IPS-18a (cell line): ENCODE measurements at regions not wholly inside any gene's neighbourhood (a gene's known extent, or its start where the extent isn't known, plus 50 kb on each side); places are given as distances from the start of the nearest gene placed in this dataset.
"Not testable (repeated sequence)": the region's sequence is repeated elsewhere in the genome, so short reads cannot be mapped to it uniquely, and the experiment has no call there.

Experiments used
- H3K27ac ChIP-seq: one replicate; pipeline ENCODE4 v1.5.1; 2013; ENCODE audit warnings: low read length
- H3K27me3 ChIP-seq: one replicate; pipeline ENCODE4 v1.6.1; 2013; ENCODE audit warnings: mild to moderate bottlenecking, low read length; ENCODE audit not compliant: control insufficient read depth, insufficient read depth
- H3K36me3 ChIP-seq: one replicate; pipeline ENCODE4 v1.6.1; 2013; ENCODE audit warnings: low read depth, low read length; ENCODE audit not compliant: control insufficient read depth
- H3K4me1 ChIP-seq: one replicate; pipeline ENCODE4 v1.6.1; 2013; ENCODE audit warnings: low read depth, low read length; ENCODE audit not compliant: control insufficient read depth
- H3K4me3 ChIP-seq: one replicate; pipeline ENCODE4 v1.5.1; 2013; ENCODE audit warnings: low read length
- H3K9ac ChIP-seq: one replicate; pipeline ENCODE4 v1.6.1; 2013; ENCODE audit warnings: mild to moderate bottlenecking, low read length, moderate library complexity
- H3K9me3 ChIP-seq: one replicate; pipeline ENCODE4 v1.6.1; 2013; ENCODE audit warnings: low read depth, low read length; ENCODE audit not compliant: control insufficient read depth

DNA sequence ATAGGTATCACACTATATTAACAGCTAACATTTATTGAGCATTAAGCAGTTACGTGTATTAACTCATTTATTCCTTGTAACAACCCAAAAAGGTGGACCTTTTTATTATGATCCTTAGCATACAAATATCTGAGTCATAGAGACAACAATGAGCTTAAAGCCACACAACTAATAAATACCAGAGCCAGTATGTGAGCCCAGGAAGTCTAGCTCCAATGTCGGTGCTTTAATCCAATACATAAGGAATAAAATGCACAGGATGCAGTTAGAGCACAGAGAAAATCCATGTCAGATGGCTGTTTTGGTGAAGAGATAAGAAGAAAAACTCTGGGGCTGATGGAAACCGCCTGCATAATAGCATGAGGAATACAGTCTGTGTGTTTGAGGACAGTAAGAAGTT is 888.6 kb downstream of the TMTC2 start:
- no peaks in the 10 kb centered on the region for H3K4me1 ChIP-seq
- H3K27ac ChIP-seq: no peak overlapping the region
- H3K36me3 ChIP-seq: no peaks in the 10 kb centered on the region
- H3K9ac ChIP-seq: no peak overlapping the region
- H3K4me3 ChIP-seq: no peak overlapping the region
- H3K27me3 ChIP-seq: no peaks in the 10 kb centered on the region
- H3K9me3 ChIP-seq: no peaks in the 10 kb centered on the region

- Histone ChIP-seq H3K9me3 (no peaks in the 10 kb centered on the region), H3K9ac (no peak overlapping the region), H3K36me3 (no peaks in the 10 kb centered on the region)
Observed at GRCh38 chr12:83574142-83574541, 887.4 kb downstream of the TMTC2 start.

DNA sequence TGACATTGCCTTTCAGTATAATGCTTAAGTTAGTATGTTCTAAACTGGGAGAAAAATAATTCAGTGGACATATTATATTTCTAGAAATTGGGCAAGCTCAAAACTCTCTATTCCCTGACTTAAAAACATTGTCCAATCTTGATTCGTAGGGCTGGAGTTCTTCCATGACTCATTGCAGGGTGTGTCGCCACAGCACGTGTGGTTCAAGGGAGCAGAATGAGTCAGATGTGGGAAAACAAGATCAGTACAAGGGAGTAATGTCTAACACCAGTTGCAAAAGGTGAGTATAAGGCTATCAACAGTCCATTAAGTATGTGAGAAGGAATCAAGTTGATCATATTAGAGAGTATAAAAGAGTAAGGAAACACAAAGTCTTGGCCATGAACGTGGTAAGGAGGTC is 887.0 kb downstream of the TMTC2 start:
- Histone ChIP-seq H3K36me3 (no peaks in the 10 kb centered on the region), H3K27me3 (no peaks in the 10 kb centered on the region), H3K9ac (no peak overlapping the region), H3K9me3 (no peaks in the 10 kb centered on the region), H3K4me3 (no peak overlapping the region), H3K4me1 (no peaks in the 10 kb centered on the region), H3K27ac (no peak overlapping the region)

More at GRCh38 chr12:83574142-83574541, 887.4 kb downstream of the TMTC2 start:
- Histone ChIP-seq H3K27me3 (no peaks in the 10 kb centered on the region), H3K27ac (no peak overlapping the region), H3K4me1 (no peaks in the 10 kb centered on the region), H3K4me3 (no peak overlapping the region)

DNA sequence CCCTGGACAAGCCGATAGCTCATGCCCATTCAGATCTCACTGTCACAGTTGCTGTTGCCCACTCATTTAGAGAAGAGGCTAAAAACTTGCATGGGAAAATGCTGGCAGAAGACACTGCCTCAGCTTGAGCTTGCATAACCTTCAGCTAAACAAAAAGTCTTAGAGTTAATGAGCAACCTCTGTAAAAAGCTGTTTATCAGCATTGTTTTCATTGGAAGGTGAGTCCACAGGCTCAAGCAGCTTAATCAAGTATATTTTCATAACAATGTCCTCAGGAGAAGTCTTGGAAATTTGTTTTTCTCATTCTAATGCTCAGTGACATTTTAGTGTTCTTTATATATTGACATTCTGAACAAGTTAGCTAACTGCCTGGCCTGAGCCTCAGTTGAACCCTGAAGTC is 872.9 kb downstream of the TMTC2 start:
- H3K27ac ChIP-seq: no peak overlapping the region
- peaks cover 7% of the 10 kb centered on the region for H3K4me1 ChIP-seq
- H3K4me3 ChIP-seq: no peak overlapping the region
- H3K36me3 ChIP-seq: no peaks in the 10 kb centered on the region
- no peak overlapping the region for H3K9ac ChIP-seq
- H3K27me3 ChIP-seq: no peaks in the 10 kb centered on the region
- no peaks in the 10 kb centered on the region for H3K9me3 ChIP-seq

- not testable (repeated sequence) for H3K9me3 ChIP-seq, H3K27me3 ChIP-seq, H3K4me3 ChIP-seq, H3K4me1 ChIP-seq, H3K27ac ChIP-seq, H3K36me3 ChIP-seq, H3K9ac ChIP-seq
Observed at GRCh38 chr12:83556040-83556439, 869.3 kb downstream of the TMTC2 start.

DNA sequence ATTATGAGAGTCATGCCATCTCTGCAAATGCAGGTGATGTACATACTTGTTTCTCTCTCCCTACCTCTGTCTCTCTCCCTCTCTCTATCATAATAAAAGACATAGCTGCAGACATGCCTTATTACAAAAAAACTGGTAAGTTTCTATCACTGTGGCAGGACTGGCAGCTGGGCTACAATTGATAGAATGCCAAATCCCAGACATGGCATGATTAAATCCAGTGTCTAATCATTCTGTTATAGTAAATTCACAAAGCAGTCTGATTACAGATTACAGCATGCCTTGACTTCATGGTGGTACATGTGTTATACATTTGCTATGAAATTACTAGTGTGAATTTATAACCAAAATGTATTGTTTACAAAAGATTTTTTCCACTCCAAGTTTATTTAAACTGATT is 854.7 kb downstream of the TMTC2 start:
- Histone ChIP-seq H3K27ac (no peak overlapping the region), H3K9me3 (no peaks in the 10 kb centered on the region), H3K4me3 (no peak overlapping the region), H3K36me3 (no peaks in the 10 kb centered on the region), H3K27me3 (no peaks in the 10 kb centered on the region), H3K4me1 (peaks cover 7% of the 10 kb centered on the region), H3K9ac (no peak overlapping the region)

- H3K27me3 ChIP-seq: no peaks in the 10 kb centered on the region
- H3K9ac ChIP-seq: no peak overlapping the region
- no peaks in the 10 kb centered on the region for H3K9me3 ChIP-seq
Observed at GRCh38 chr12:83538361-83538965, 851.8 kb downstream of the TMTC2 start.

GRCh38 chr12:83537428-83538053 is 850.8 kb downstream of the TMTC2 start:
- H3K27ac ChIP-seq: no peak overlapping the region
- no peaks in the 10 kb centered on the region for H3K36me3 ChIP-seq
- H3K4me1 ChIP-seq: peaks cover 11% of the 10 kb centered on the region
- H3K27me3 ChIP-seq: no peaks in the 10 kb centered on the region
- no peak overlapping the region for H3K4me3 ChIP-seq
- no peak overlapping the region for H3K9ac ChIP-seq
- no peaks in the 10 kb centered on the region for H3K9me3 ChIP-seq

More at GRCh38 chr12:83538361-83538965, 851.8 kb downstream of the TMTC2 start:
- Histone ChIP-seq H3K36me3 (no peaks in the 10 kb centered on the region), H3K4me1 (peaks cover 11% of the 10 kb centered on the region), H3K27ac (no peak overlapping the region), H3K4me3 (no peak overlapping the region)

GRCh38 chr12:83536496-83536895 is 849.8 kb downstream of the TMTC2 start:
- Histone ChIP-seq H3K27me3 (no peaks in the 10 kb centered on the region), H3K27ac (peak overlapping the region; percentile 42), H3K4me3 (no peak overlapping the region), H3K4me1 (peaks cover 11% of the 10 kb centered on the region), H3K9me3 (no peaks in the 10 kb centered on the region), H3K9ac (no peak overlapping the region), H3K36me3 (no peaks in the 10 kb centered on the region)

- H3K9ac ChIP-seq: no peak overlapping the region
- no peaks in the 10 kb centered on the region for H3K9me3 ChIP-seq
- H3K4me3 ChIP-seq: no peak overlapping the region
- no peak overlapping the region for H3K27ac ChIP-seq
- H3K4me1 ChIP-seq: no peaks in the 10 kb centered on the region
- H3K27me3 ChIP-seq: no peaks in the 10 kb centered on the region
- H3K36me3 ChIP-seq: no peaks in the 10 kb centered on the region
Observed at GRCh38 chr12:83528571-83528970, 841.9 kb downstream of the TMTC2 start.

DNA sequence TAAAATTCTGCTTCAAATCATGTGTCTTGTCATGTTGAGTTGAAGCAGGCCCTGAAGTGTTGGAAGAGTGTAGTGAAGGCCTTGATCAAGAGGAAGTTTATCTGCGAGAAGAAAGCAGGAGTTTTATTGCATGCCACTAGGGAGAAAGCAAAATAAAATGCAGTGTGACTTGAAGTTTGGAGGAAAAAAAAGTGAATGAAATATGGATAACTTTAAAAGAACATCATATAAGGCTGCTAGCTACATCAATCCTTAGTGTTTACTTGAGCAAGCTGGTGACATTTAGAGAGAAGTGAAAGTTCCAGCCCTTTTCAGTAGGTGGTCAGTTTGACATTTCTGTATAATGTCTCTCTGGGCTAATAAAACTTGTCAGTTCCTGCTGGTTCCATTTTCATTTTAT is 841.1 kb downstream of the TMTC2 start:
- Histone ChIP-seq H3K9me3 (no peaks in the 10 kb centered on the region), H3K9ac (no peak overlapping the region), H3K4me1 (no peaks in the 10 kb centered on the region), H3K36me3 (no peaks in the 10 kb centered on the region), H3K27ac (no peak overlapping the region), H3K27me3 (no peaks in the 10 kb centered on the region), H3K4me3 (no peak overlapping the region)

- Histone ChIP-seq H3K9ac (no peak overlapping the region), H3K4me3 (no peak overlapping the region), H3K36me3 (no peaks in the 10 kb centered on the region), H3K27ac (no peak overlapping the region), H3K9me3 (no peaks in the 10 kb centered on the region), H3K27me3 (no peaks in the 10 kb centered on the region), H3K4me1 (no peaks in the 10 kb centered on the region)
Observed at GRCh38 chr12:83515306-83516026, 828.8 kb downstream of the TMTC2 start.
